Bronchial epithelial cell (primary cell): ENCODE measurements at regions not wholly inside any gene's neighbourhood (a gene's known extent, or its start where the extent isn't known, plus 50 kb on each side); places are given as distances from the start of the nearest gene placed in this dataset.
A peak's percentile ranks its signal among the peaks of the same experiment; 100 is the strongest.

Source experiments
- DNase-seq: peaks from one replicate; pipeline ENCODE4 v3.0.0-alpha.2; 2010; ENCODE audit warnings: low read depth
- FAIRE-seq: peaks from 2 replicates; lab custom pipeline; 2011; peaks lifted over from hg19 to GRCh38; lab: Jason Lieb, UNC
- H3K27me3 ChIP-seq: 2 replicates; pipeline ENCODE4 v1.5.1; 2011; ENCODE audit warnings: low read length; ENCODE audit not compliant: control insufficient read depth, insufficient read depth
- H3K36me3 ChIP-seq: 2 replicates; pipeline ENCODE4 v1.5.1; 2011; ENCODE audit warnings: low read length; ENCODE audit not compliant: control insufficient read depth, insufficient read depth
- H3K4me3 ChIP-seq: 2 replicates; pipeline ENCODE4 v1.5.1; 2011; ENCODE audit warnings: mild to moderate bottlenecking, low read depth, low read length, control low read depth
- TF ChIP-seq, protein P1 (sequence below): IDR thresholded peaks from 2 replicates; pipeline ENCODE4 v1.5.1; 2011; ENCODE audit warnings: mild to moderate bottlenecking, moderate library complexity, low read length, control low read depth, inconsistent platforms; ENCODE audit not compliant: insufficient read depth, severe bottlenecking

GRCh38 chr13:21932578-21932977 is 261.7 kb downstream of the FGF9 start:
- Histone ChIP-seq H3K36me3 (no peaks in the 10 kb centered on the region), H3K27me3 (no peaks in the 10 kb centered on the region), H3K4me3 (no peak overlapping the region)
- FAIRE-seq = no peak
- TF ChIP-seq, protein P1, sequence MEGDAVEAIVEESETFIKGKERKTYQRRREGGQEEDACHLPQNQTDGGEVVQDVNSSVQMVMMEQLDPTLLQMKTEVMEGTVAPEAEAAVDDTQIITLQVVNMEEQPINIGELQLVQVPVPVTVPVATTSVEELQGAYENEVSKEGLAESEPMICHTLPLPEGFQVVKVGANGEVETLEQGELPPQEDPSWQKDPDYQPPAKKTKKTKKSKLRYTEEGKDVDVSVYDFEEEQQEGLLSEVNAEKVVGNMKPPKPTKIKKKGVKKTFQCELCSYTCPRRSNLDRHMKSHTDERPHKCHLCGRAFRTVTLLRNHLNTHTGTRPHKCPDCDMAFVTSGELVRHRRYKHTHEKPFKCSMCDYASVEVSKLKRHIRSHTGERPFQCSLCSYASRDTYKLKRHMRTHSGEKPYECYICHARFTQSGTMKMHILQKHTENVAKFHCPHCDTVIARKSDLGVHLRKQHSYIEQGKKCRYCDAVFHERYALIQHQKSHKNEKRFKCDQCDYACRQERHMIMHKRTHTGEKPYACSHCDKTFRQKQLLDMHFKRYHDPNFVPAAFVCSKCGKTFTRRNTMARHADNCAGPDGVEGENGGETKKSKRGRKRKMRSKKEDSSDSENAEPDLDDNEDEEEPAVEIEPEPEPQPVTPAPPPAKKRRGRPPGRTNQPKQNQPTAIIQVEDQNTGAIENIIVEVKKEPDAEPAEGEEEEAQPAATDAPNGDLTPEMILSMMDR = no peak
- no peak for DNase-seq

- H3K27me3 ChIP-seq = no peaks in the 10 kb centered on the region
- TF ChIP-seq, protein P1 = no peak
- no peak overlapping the region for H3K4me3 ChIP-seq
- DNase-seq (peak; percentile 13), FAIRE-seq (no peak)
- H3K36me3 ChIP-seq = no peaks in the 10 kb centered on the region
These were observed 262.1 kb downstream of the FGF9 start for GRCh38 chr13:21932996-21933395.

GRCh38 chr13:21934284-21934683 is 263.4 kb downstream of the FGF9 start:
- FAIRE-seq = no peak
- no peak for DNase-seq
- TF ChIP-seq, protein P1 = no peak
- Histone ChIP-seq H3K36me3 (no peaks in the 10 kb centered on the region), H3K4me3 (no peak overlapping the region), H3K27me3 (no peaks in the 10 kb centered on the region)

DNA sequence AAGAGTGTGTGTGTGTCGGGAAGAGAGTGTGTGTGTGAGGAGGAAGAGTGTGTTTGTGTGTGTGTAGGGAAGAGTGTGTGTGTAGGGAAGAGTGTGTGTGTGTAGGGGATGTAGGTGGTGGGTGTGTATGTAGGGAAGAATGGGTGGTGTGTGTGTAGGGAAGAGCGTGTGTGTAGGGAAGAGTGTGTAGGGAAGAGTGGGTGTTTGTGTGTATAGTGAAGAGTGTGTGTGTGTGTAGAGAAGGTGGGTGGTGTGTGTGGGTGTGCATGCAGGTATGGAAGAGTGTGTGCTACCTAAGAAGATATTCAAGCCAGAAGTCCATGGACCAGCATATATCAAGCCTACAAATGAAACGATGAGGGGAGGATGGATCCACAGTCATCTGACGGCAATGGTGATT is 265.8 kb downstream of the FGF9 start:
- TF ChIP-seq, protein P1 = no peak
- H3K27me3 ChIP-seq = no peaks in the 10 kb centered on the region
- no peak for FAIRE-seq

GRCh38 chr13:21938168-21938567 is 267.3 kb downstream of the FGF9 start:
- H3K4me3 ChIP-seq = no peak overlapping the region
- H3K27me3 ChIP-seq = no peaks in the 10 kb centered on the region
- TF ChIP-seq, protein P1 = no peak
- FAIRE-seq = no peak
- DNase-seq = no peak
- H3K36me3 ChIP-seq = no peaks in the 10 kb centered on the region

More for the DNA sequence above, 265.8 kb downstream of the FGF9 start:
- Histone ChIP-seq H3K4me3 (no peak overlapping the region), H3K36me3 (no peaks in the 10 kb centered on the region)
- DNase-seq = no peak

DNA sequence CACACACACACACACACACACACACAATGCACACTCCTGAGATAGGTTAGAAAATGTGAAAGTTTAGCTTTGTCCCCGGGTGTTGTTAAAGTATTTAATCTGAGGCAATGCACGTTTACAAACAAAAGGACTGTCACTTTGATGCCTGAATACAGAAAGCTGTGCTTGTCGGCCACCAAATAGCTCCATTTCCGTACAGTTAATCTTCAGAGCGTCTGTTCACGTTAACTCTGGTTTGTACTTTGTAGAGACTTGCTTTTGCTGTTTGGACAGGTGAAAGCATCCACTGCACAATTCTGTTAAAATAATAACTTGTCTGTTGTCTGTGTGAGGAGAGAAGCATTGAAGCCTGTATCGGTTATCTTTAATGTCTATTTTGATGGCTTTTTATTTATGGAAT is 267.8 kb downstream of the FGF9 start:
- Histone ChIP-seq H3K27me3 (no peaks in the 10 kb centered on the region), H3K4me3 (no peak overlapping the region), H3K36me3 (no peaks in the 10 kb centered on the region)
- no peak for DNase-seq
- FAIRE-seq = no peak
- TF ChIP-seq, protein P1 = no peak
